ENCODE measurements at regions not wholly inside any gene's neighbourhood (a gene's known extent, or its start where the extent isn't known, plus 50 kb on each side); places are given as distances from the start of the nearest gene placed in this dataset.
"Not testable (repeated sequence)": the region's sequence is repeated elsewhere in the genome, so short reads cannot be mapped to it uniquely, and the experiment has no call there.

DNA sequence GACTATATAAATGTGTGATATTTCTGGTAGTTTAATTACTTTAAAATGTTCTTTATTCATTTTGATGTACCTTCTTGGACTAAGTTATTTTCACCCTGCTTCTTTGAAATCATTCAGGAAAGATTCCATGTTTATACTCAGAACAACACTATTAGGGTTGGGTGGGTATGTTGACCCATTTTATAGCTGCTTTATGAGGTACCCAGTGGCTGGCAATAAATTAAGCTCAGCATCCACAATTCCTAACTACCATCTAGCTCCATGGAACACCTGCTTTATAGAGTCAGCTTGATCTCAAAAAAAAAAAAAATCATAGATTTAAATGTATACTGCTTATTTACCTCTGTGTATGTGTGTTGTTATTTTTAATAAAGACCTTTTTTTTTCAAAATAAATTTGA lies 78.9 kb upstream of the ZNF91 start:
- H3K27me3 Mint-ChIP-seq, result peaks cover 42% of the 10 kb centered on the region
- H3K4me3 Mint-ChIP-seq, result no peak overlapping the region
- peaks cover 15% of the 10 kb centered on the region for H3K9me3 Mint-ChIP-seq
- no peaks in the 10 kb centered on the region for H3K36me3 Mint-ChIP-seq (ENCODE audit: low read depth)
- DNase-seq, result no peak
- no peaks in the 10 kb centered on the region for H3K4me1 Mint-ChIP-seq (ENCODE audit: low read depth)
- H3K27ac Mint-ChIP-seq, result no peak overlapping the region

- Mint-ChIP-seq H3K27ac (no peak overlapping the region), H3K9me3 (peaks cover 11% of the 10 kb centered on the region), H3K36me3 (ENCODE audit: low read depth) (no peaks in the 10 kb centered on the region), H3K27me3 (peaks cover 42% of the 10 kb centered on the region), H3K4me3 (no peak overlapping the region), H3K4me1 (ENCODE audit: low read depth) (no peaks in the 10 kb centered on the region)
- no peak for DNase-seq
These were observed 75.7 kb upstream of the ZNF91 start for GRCh38 chr19:23470873-23471545.

DNA sequence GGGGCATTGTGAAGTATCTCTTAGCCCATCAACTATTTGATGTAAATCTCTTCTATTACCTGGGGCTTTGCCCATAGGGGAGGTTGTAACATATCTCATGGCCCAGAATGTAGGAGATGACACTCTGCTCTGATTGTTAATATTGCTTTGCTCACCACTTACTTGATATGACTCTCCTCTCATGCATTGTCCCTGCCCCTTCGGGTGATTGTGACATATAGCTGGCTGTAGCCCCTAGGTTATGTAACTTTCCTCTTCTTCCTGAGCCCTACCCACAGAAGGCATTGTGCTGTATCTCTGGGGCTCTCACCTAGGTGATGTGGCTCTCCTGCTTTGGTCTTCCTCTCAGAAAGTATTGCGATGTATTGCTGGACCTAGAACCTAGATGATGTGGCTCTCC lies 69.1 kb upstream of the ZNF91 start:
- not testable (repeated sequence) for H3K4me3 Mint-ChIP-seq; DNase-seq; H3K36me3 Mint-ChIP-seq (ENCODE audit: low read depth); H3K27ac Mint-ChIP-seq; H3K27me3 Mint-ChIP-seq; H3K9me3 Mint-ChIP-seq; H3K4me1 Mint-ChIP-seq (ENCODE audit: low read depth)

GRCh38 chr19:23461120-23461519 lies 65.8 kb upstream of the ZNF91 start:
- no peaks in the 10 kb centered on the region for H3K4me1 Mint-ChIP-seq (ENCODE audit: low read depth)
- peaks cover 2% of the 10 kb centered on the region for H3K36me3 Mint-ChIP-seq (ENCODE audit: low read depth)
- H3K27ac Mint-ChIP-seq, result no peak overlapping the region
- H3K4me3 Mint-ChIP-seq, result no peak overlapping the region
- H3K27me3 Mint-ChIP-seq, result no peaks in the 10 kb centered on the region
- peaks cover 21% of the 10 kb centered on the region for H3K9me3 Mint-ChIP-seq
- no peak for DNase-seq

GRCh38 chr19:23460656-23461055 lies 65.4 kb upstream of the ZNF91 start:
- no peak for DNase-seq
- Mint-ChIP-seq H3K27ac (no peak overlapping the region), H3K9me3 (peaks cover 25% of the 10 kb centered on the region), H3K4me1 (ENCODE audit: low read depth) (no peaks in the 10 kb centered on the region), H3K27me3 (no peaks in the 10 kb centered on the region), H3K4me3 (no peak overlapping the region), H3K36me3 (ENCODE audit: low read depth) (peaks cover 2% of the 10 kb centered on the region)
